Stimulated activated CD8-positive, alpha-beta memory T cell treated with anti-CD3 and anti-CD28 coated beads, Interleukin-12 subunit alpha, Interleukin-12 subunit beta, amount 100 ng/mL, for 1 hour (primary cell): ENCODE measurements at regions not wholly inside any gene's neighbourhood (a gene's known extent, or its start where the extent isn't known, plus 50 kb on each side); places are given as distances from the start of the nearest gene placed in this dataset.

Experiments
- DNase-seq: peaks from one replicate; pipeline ENCODE4 v3.0.0-alpha.2; 2020; ENCODE audit warnings: low read depth

DNA sequence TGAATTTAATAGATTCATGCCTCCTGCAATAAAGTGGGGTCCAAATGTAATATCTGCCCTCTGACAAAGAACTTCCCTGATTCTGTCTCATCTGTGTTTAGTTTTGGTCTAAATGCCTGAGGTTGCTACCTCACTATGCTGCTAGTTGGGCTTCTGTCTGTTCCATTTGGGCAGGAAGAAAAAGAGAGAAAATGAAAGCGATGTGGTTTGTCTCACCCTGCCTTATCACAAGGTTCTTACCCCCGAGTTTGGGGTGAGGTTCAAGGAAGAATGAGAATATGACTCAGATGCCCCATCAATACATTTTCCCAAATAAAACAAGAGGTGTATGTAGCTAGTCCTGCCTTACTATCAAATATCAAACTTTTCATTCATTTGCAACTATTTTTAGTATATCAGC is 132.1 kb upstream of the MTAP start:
- no peak for DNase-seq

DNA sequence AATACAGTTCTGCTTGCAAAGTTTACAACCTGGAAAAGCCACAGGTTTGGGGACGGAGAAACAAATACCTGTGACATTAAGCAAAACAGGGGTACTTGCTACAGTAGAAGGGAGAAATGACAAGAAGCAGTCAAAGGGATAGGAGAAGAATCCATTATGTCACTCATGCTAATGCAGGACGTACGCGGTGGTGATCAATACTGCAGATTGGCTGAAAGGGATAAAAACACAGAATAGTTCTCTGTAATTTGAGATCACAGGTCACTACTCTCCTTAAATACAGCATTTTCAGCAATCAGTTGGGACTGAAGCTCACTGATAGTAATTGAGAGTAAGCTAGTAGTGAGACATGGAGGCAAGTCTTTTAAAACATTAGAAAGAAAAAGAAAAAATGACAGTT is 130.3 kb upstream of the MTAP start:
- no peak for DNase-seq

DNA sequence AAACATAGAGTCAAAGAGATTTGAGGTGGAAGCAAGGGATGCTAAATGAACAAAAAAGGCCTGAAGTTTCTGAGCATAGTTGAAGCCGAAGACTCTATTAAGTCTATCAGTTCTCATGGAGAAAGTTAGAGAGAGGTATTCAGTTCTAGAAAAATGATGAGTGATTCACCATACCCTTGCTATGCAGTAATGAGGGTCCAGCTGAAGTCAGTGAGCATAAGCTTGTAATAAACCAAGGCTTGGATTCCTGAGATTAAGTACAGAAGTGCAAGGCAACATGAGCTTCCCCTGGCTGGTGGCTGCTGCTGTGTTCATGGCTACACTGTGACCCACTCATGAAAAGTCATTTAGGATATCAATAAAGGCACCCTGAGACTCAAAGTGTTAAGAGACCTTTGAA is 129.7 kb upstream of the MTAP start:
- no peak for DNase-seq

DNA sequence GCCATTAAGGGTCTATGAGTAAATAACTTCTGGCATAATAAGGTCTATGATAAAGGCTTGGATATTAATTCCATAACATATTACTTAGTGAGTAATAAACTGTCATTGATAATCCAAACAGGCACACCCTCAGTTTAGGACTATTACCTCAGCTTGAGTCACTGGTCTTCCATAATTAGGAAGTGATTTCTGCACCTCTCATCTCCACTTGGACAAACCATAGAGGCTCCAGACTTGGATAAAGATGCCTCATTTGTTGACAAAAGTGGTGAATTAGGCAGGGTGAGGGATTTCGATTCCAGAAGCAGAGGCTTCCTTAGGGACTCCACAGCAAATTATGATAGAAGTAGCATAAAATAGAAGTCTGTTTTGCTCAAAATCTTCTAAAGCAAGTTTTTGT is 127.5 kb upstream of the MTAP start:
- no peak for DNase-seq

DNA sequence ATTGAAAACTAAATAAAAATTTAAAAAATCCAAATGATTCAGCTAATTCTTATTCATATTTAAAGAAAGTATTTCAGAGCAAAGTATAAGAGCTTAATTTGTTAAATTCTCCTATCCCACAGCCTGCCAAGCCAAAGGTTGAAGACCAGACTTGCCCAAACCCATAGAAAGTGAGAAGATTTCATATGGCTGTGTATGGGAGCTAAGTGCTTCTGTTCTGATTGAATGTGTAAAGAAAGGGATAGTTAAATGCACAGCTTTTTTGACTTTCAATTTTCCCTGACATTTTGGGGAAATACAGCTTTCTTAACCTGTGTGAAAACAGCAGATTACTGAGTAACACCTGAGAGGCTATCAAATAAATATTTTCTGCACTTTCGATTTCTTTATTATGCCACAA is 125.0 kb upstream of the MTAP start:
- DNase-seq = no peak

DNA sequence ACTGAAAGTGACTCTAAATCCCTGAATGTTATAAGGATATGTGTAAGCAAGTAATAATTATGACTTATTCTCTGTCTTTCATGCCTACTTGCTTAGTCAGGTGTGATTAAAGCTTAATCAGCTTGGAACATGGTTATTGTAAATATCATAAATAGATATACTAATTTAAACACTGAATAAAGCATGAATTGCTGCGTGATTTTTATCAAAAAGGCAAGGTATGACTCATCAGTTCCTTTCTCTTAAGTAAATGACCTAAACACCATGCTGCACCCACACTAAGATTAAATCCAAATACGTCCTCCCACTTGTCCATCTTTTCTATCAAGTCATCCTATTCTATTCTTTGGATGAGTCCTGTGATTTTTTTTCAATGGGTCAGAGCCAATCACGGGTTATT is 124.6 kb upstream of the MTAP start:
- DNase-seq = no peak

DNA sequence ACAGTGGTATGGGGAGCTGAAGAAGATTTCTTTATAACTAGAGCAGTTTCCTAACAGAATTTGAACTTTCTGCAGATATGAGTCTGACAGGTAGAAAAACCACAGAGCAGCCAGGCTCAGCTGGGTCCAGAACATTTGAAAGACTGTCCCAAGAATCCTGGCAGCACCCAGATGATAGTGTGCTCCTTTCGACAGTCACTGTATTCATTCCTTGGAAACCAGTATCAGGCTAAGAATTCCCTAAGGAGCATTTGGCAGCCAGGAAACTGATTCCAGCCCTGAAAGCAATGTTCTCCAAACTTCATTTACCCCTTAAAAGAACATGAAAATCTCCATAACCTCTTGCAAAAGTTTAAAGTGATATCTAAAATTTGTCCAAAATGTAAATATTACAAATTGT is 123.0 kb upstream of the MTAP start:
- no peak for DNase-seq

DNA sequence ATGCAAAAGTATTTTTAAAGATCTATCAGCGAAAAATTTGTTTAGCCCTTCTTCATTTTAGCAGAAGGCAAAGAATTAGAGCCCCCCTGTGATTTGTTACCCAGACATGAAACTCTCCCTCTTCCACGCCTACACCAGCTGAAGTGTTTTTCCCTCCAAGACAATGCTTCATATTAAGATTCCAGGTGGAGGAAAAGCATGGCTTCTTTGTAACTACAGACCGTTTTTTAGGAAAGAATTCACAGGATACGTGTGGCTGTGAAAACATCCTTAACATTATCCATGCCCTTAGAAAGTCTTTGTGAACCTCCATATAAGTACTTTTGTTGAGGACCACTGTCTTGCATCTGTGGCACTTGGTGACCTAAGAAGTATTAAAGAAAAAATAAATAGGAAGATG is 121.8 kb upstream of the MTAP start:
- no peak for DNase-seq

DNA sequence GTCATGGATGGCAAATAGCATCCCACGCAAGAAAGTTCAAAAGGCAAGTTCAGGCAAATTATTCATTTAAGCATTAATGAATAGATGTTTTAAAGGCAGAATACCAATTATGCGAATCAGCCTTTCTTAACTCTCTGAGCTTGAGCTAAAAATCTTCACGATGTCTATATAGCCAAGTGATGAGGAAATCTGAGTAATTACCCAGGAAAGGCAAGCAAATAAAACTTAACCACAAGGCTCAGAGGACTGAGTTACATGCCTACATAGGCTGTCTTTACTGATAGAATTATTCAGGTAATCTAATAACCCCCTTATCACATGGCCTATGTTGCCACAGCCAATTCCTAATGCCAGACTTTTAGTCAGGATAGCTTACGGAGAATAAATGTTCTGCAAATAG is 120.8 kb upstream of the MTAP start:
- no peak for DNase-seq

DNA sequence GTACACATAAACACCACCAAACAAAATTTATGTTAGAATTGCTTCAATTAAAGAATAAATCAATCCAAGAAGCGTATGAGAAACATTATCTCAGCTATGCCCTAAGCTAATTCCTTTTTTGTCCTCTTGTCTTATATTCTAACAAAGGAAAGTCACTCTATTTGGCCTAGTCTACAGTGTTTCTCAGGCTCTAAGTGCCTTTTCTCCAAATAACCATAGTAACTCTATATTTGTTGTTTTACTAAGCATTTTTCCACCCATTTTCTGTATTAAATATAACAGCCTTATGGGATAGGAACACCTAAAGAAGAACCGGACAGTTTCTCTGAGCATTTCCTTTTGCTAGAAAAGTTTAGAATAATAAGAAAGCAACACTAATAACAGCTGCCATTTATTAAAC is 120.1 kb upstream of the MTAP start:
- DNase-seq = no peak

DNA sequence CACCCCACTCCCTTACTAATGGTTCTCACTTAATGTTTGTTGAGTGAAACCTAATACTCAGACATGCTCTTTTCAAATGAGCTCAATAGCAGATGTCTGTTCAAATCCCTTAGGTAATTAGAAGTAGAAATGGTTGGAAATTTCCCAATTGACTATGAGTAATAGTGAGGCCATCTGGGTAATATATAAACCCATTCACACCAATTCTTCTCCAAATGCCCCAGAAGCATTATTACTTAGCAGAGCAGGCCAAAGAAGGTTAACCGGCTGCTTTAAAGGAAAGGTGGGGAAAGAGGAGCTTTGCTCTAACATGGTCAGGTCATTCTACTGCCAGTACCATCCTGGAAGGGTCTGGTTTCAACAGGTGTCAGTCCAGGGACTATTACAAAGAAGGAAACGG is 119.5 kb upstream of the MTAP start:
- DNase-seq = no peak

DNA sequence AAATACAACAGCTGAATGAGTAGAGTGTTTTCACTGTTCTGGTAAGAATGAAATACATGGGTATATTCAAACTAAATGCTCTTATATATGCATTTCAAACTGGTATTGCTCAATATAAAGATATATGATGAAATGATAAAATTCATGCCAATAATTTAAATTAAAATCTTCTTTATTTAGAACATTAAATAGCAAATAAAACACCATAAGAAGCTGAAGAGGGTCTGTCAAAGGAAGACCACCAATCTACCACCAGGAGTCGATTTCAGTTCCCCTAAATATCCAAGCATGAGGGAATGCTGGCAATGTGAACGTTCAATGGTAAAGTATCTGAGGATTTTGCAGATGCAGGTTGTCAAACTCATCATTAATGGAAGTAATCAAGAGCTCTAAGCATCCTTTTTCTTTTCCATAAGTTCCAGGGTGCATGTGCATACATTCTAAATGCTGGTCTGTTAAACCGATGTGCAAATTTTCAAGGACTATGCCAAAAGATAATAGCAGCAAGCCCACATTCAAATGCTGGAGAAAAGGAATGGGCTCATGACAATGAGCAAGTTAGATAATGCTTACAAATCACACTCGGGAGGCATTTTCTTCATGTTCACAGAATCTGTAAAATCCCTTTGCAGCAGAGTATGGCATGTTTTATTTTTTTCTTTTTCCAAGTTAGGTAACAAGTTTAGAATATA is 118.8 kb upstream of the MTAP start:
- DNase-seq = no peak

DNA sequence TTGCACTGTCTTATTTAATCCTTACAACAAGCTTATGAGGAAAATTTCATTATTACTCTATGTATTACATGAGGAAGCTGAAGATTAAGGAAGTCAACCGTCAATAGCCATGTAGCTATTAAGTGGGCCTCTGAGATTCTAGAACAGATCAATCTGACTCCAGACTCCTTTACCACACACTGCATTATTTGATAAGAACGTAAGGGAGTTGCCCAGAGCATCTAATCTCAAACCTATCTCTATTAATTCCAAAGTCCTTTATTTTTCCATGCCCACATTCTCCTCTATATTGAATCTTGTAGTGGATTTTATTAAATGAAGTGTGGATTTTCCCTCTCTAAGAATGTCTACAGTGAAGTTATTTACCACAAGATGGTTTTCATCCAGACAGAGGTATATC is 118.2 kb upstream of the MTAP start:
- DNase-seq = no peak

DNA sequence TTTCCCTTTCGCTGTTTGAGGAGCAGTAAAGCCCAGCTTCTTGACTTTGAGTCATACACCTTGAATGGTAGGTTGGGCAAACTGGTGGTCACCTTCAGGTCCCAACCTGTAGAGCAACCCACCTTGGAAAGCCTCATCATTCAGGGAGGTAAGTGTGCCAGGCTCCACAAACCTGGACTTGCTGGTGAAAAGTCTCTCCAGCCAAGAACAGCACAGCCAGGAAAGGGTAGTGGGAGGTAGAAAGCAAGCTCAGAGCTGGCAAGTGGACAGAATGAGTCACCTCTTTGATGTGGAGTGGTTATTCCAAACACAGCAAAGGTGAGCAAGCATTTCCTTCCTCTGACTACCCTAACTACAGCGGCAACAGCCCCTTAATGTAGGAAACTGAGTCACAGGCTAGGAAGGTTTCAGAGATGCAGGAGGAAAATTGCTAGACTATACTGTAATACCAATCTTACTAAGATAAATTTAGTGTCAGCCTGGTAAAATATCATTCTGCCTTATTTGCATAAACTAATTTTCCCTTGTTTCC is 117.5 kb upstream of the MTAP start:
- peak; percentile 1 for DNase-seq

DNA sequence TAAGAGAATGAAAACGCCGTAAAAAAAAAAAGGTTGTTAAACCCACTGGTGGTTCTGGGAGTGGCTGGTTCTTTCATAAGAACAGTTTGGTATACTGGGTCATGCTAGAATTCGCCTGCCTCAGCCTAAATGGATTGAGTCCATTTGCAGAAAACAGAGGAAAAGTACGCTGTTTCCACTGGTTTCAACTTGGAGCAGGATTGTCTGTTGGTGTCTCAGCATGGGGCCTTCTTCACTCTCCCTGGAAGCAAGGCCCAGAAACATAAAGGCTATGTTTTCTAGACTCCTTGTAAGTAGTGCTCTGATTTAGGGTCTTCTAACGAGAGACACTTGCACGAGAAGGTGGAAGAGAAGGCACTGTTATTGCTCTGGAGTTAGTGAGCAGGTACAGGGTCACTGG is 116.9 kb upstream of the MTAP start:
- no peak for DNase-seq

DNA sequence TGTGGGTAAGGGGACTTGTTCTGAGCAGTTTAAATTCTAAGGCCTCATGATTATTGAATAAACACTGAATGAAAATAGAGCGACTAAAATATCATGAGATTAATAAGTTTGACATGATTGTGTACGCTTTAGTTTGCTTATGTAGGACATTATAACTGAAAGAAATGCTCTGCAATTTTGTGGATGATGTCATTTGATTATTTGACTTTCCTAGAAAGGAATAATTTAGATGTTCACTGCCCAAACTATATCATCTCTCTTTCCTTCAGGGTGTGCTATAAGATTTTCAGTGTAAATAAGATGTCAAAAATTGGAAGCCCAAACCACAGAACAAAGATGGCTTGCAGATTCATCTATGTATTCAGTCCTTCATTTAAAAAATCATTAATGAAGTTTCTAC is 115.7 kb upstream of the MTAP start:
- no peak for DNase-seq

DNA sequence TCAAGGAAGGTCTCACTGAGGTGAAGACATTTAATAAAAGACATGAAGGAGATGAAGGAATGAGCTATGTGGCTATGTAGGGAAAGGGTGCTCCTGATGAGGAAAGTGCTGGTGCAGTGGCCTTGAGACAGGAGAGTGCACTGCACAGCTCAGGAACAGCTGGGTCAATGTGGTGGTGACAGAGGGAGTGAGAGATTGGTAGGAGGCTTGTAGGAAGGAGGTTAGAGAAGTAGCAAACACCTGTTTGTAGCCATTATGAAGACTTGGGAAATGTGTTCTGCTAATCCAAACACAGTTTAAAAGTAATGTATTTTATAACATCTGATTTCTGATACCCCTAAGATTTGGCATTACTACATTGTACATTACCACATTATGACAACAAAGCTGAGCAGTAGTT is 115.1 kb upstream of the MTAP start:
- no peak for DNase-seq

DNA sequence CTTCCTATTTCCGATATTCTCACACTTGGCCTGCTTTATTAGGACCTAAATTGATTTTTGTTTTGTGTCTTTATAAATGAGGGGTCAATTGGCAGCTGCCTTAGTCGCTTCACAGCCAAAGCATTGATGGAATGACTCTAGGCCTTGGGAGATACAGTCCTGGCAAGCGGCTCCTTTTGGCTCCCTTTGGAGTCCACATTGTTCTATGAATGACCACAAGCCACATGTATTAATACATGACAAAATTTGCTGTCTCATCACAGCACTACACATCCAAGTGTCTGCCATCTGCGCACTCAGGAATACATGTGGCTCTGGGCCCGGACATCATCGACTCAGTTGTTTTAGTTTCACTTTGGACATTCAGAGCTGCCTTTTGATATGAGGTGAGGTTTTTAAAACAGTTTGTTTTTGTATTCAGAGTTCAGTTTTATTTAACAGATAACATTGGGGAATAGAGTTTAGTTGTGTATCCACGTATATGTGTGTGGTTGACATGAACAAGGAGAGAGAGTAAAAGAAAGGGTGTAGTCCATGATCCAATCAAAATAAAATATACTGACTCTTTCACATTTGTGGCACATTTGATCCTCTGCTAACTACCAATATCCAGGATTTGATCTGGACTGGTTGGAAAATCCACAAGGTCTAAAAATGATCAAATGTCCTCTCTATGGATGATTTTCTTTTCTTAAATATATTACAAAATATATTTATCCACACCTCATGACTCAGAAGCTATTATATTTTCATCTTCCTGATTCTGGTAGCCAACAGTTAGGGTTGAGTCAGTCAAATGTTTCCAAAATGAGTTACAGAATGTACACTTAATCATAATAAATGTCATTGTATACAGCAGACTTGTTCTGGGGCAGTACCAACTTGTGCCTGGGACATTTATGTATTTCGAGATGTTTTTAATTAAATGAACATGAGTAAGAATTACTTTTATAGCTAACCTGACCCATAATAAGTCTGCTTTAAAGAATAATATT is 114.0 kb upstream of the MTAP start:
- no peak for DNase-seq

DNA sequence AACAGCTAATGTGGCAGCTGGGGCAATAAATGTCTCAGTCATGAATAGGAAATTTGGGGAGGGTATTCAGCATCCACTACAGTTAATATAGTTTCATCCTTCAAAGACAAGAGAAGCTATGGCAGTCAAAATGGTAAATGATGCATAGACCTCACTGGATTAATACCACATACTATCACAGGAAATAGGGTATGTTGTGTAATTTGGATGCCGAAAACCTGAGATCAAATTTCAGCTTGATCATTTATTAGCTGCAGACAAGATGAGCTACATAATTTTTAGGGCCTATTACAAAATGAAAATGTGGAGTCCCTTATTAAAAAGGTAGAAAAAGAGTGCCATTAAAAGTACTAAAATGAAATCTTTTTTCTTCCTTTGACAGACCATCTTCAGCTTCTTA is 112.6 kb upstream of the MTAP start:
- DNase-seq = no peak

DNA sequence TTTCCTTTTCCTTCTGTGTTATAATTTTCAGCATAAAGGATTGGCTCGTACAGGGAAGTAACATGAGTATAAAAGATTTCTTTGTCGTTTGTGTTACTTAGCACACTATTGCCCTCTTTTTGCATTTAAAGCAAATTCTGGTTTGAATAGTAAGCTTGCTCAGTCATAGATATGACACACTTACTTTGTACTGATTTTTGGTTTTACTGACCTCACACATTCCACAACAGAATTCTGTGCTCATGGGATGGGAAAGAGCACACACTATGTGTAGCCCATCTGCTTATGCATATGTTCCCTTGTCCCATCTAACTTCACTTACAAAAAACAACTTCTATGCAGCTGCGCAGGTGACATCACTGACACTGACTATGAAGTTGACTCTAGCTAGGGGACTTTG is 111.9 kb upstream of the MTAP start:
- no peak for DNase-seq

DNA sequence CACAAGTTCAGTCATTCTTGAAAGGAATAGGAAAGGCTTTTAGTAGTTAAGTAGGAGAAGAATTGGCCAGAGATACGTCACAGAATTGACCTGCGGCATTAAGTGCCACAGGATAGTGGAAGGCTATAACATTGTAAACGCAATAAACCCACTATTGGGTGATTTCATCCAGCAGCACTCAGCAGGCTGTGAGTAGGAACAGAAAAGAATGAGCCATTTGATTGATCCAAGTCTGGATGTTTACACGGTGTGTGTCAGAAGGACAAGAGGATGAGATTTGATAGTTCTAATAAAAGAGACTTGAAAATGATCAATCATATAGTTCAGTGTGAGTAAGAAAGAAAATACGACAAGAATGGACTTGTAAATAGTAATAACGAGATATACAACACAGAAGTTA is 110.0 kb upstream of the MTAP start:
- DNase-seq = no peak

DNA sequence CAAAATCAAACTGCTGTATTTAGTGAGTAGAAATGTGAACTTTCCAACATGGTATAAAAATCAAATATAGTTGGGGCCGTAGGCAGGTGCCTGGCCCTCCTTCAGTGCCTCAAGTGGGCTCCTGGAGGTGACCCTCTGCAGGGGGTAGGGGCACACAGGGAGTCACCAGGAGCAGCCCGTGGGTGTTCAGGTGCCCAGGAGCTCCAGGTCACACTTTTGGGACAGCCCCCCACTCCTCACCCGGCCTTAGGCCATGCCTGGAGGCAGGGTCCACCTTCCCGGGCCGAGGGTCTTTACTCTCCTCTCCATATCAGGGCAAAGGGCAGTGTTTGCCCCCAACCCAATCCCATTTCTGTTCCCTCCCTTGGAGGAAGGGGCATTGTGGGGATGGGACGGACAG is 108.0 kb upstream of the MTAP start:
- DNase-seq = no peak

DNA sequence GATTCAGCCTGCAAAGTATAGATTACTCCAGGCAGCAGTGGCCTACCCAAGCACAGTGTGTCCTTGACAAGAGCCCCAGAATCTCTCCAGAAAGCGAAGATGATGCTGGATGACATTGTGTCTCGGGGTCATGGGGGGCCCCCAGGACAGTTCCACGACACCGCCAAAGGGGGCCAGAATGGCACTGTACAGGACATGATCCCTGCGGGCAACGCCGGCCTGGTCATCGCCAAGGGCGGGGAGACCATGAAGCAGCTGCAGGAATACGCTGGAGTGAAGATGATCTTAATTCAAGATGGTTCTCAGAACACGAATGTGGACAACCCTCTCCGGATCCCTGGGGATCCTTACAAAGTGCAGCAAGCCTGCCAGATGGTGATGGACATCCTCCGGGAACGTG is 107.0 kb upstream of the MTAP start:
- DNase-seq = no peak
